Activated CD4-positive, alpha-beta T cell treated with anti-CD3 and anti-CD28 coated beads for 36 hours (primary cell): ENCODE measurements at regions not wholly inside any gene's neighbourhood (a gene's known extent, or its start where the extent isn't known, plus 50 kb on each side); places are given as distances from the start of the nearest gene placed in this dataset.
A peak's percentile ranks its signal among the peaks of the same experiment; 100 is the strongest.

Experiments
- ATAC-seq: fragments of 200-7000 bp; cut with Tn5 transposase; one replicate; pipeline ENCODE4 v1.10.0; 2021; ENCODE audit warnings: mild to moderate bottlenecking, moderate library complexity
- CTCF ChIA-PET: fragments of 350-600 bp; sonication (Branson Sonifier 250); formaldehyde crosslinking; loops from one replicate; lab custom pipeline; 2021; ENCODE audit warnings: antibody characterized with exemption; lab: Charles Lee
- POLR2A ChIA-PET: fragments of 350-600 bp; sonication (Branson Sonifier 250); formaldehyde crosslinking; loops from one replicate; lab custom pipeline; 2021; ENCODE audit warnings: antibody characterized with exemption, inconsistent platforms; lab: Charles Lee
- DNase-seq: peaks from one replicate; pipeline ENCODE4 v3.0.0-alpha.2; 2020
- H3K27ac Mint-ChIP-seq: one replicate; pipeline ENCODE4 v1.8.0; 2021; ENCODE audit warnings: mixed read lengths
- H3K27me3 Mint-ChIP-seq: one replicate; pipeline ENCODE4 v1.8.0; 2021; ENCODE audit warnings: mixed read lengths
- H3K36me3 Mint-ChIP-seq: one replicate; pipeline ENCODE4 v1.8.0; 2021; ENCODE audit warnings: low read depth, mixed read lengths
- H3K4me1 Mint-ChIP-seq: one replicate; pipeline ENCODE4 v1.8.0; 2021; ENCODE audit warnings: mixed read lengths
- H3K4me3 Mint-ChIP-seq: one replicate; pipeline ENCODE4 v1.8.0; 2021; ENCODE audit warnings: mild to moderate bottlenecking, moderate library complexity, mixed read lengths
- H3K9me3 Mint-ChIP-seq: one replicate; pipeline ENCODE4 v1.8.0; 2021; ENCODE audit warnings: low read depth, mixed read lengths
- intact Hi-C, 2 experiments: fragments of 100-400 bp; cut with DNase I in 1 of 2; cut with micrococcal nuclease in 1 of 2; formaldehyde crosslinking; loops; one replicate each; pipeline versions ENCODE4 v1.14.2 to v1.15.1; 2022 to 2024; cut with DNase I, micrococcal nuclease

- H3K36me3 Mint-ChIP-seq = no peaks in the 10 kb centered on the region
- peaks cover 19% of the 10 kb centered on the region for H3K27me3 Mint-ChIP-seq
- H3K4me1 Mint-ChIP-seq = no peaks in the 10 kb centered on the region
- POLR2A ChIA-PET = no interaction called here
- H3K4me3 Mint-ChIP-seq = no peak overlapping the region
- ATAC-seq (peak; percentile 68), DNase-seq (peak; percentile 83)
- H3K9me3 Mint-ChIP-seq = no peaks in the 10 kb centered on the region
- intact Hi-C loops = loop anchor here (1.0 to 10.0 kb wide), 5 partner anchors 62 to 1500 kb away; no protein-coding TSS in a partner anchor
- H3K27ac Mint-ChIP-seq = no peak overlapping the region
- CTCF ChIA-PET = interaction anchor here (0.6 to 1.0 kb wide), 3 partner anchors 51 to 1089 kb away, joined by 3 to 4 read pairs (median 3); no protein-coding TSS in a partner anchor
Observed at GRCh38 chr1:96966536-96967138, 245.1 kb downstream of the PTBP2 start.

- no peaks in the 10 kb centered on the region for H3K4me1 Mint-ChIP-seq
- H3K27me3 Mint-ChIP-seq = peaks cover 19% of the 10 kb centered on the region
- no peak overlapping the region for H3K27ac Mint-ChIP-seq
- ChIA-PET POLR2A (no interaction called here), CTCF (interaction anchor here (0.6 to 1.0 kb wide), 3 partner anchors 50 to 1089 kb away, joined by 3 to 4 read pairs (median 3); no protein-coding TSS in a partner anchor)
- H3K9me3 Mint-ChIP-seq = no peaks in the 10 kb centered on the region
- no peaks in the 10 kb centered on the region for H3K36me3 Mint-ChIP-seq
- DNase-seq = no peak
- intact Hi-C loops = loop anchor here in 1 of 2 experiments (2.0 to 10.0 kb wide), 2 partner anchors 63 to 1499 kb away; no protein-coding TSS in a partner anchor
- no peak for ATAC-seq
- no peak overlapping the region for H3K4me3 Mint-ChIP-seq
Observed at GRCh38 chr1:96967311-96967710, 245.7 kb downstream of the PTBP2 start.

GRCh38 chr1:96968541-96968940, 247.0 kb downstream of the PTBP2 start:
- DNase-seq = no peak
- Mint-ChIP-seq H3K4me1 (no peaks in the 10 kb centered on the region), H3K36me3 (no peaks in the 10 kb centered on the region), H3K4me3 (no peak overlapping the region), H3K27ac (no peak overlapping the region), H3K9me3 (no peaks in the 10 kb centered on the region), H3K27me3 (peaks cover 19% of the 10 kb centered on the region)
- ATAC-seq = no peak
- POLR2A ChIA-PET = no interaction called here
- intact Hi-C loops = loop anchor here in 1 of 2 experiments (10.0 kb wide), 1 partner anchor 64 kb away; no protein-coding TSS in a partner anchor
- CTCF ChIA-PET = interaction anchor here (1.0 to 1.1 kb wide), 2 partner anchors 23 to 1499 kb away, joined by 3 read pairs; no protein-coding TSS in a partner anchor

GRCh38 chr1:96968983-96969382, 247.4 kb downstream of the PTBP2 start:
- no peaks in the 10 kb centered on the region for H3K9me3 Mint-ChIP-seq
- DNase-seq (no peak), ATAC-seq (no peak)
- H3K27me3 Mint-ChIP-seq = peaks cover 21% of the 10 kb centered on the region
- H3K4me1 Mint-ChIP-seq = no peaks in the 10 kb centered on the region
- CTCF ChIA-PET = interaction anchor here (1.0 to 1.1 kb wide), 2 partner anchors 23 to 1499 kb away, joined by 3 read pairs; no protein-coding TSS in a partner anchor
- no peaks in the 10 kb centered on the region for H3K36me3 Mint-ChIP-seq
- intact Hi-C loops = loop anchor here in 1 of 2 experiments (10.0 kb wide), 1 partner anchor 64 kb away; no protein-coding TSS in a partner anchor
- H3K27ac Mint-ChIP-seq = no peak overlapping the region
- POLR2A ChIA-PET = no interaction called here
- no peak overlapping the region for H3K4me3 Mint-ChIP-seq

- Mint-ChIP-seq H3K4me1 (no peaks in the 10 kb centered on the region), H3K27ac (no peak overlapping the region), H3K9me3 (no peaks in the 10 kb centered on the region), H3K4me3 (no peak overlapping the region), H3K27me3 (peaks cover 21% of the 10 kb centered on the region), H3K36me3 (no peaks in the 10 kb centered on the region)
- no peak for DNase-seq
- intact Hi-C loops = loop anchor here in 1 of 2 experiments (10.0 kb wide), 1 partner anchor 65 kb away; no protein-coding TSS in a partner anchor
- no peak for ATAC-seq
- ChIA-PET CTCF (interaction anchor here (1.0 to 1.1 kb wide), 2 partner anchors 24 to 1498 kb away, joined by 3 read pairs; no protein-coding TSS in a partner anchor), POLR2A (no interaction called here)
Observed at GRCh38 chr1:96969656-96970163, 248.1 kb downstream of the PTBP2 start.

GRCh38 chr1:96971439-96971838, 249.9 kb downstream of the PTBP2 start:
- ChIA-PET CTCF (no interaction called here), POLR2A (no interaction called here)
- no peak overlapping the region for H3K27ac Mint-ChIP-seq
- no peaks in the 10 kb centered on the region for H3K9me3 Mint-ChIP-seq
- DNase-seq = no peak
- no peak for ATAC-seq
- peaks cover 22% of the 10 kb centered on the region for H3K27me3 Mint-ChIP-seq
- intact Hi-C loops = no loop called here
- H3K36me3 Mint-ChIP-seq = no peaks in the 10 kb centered on the region
- H3K4me3 Mint-ChIP-seq = no peak overlapping the region
- H3K4me1 Mint-ChIP-seq = no peaks in the 10 kb centered on the region

GRCh38 chr1:96971849-96972602, 250.4 kb downstream of the PTBP2 start:
- ATAC-seq (no peak), DNase-seq (no peak)
- no peaks in the 10 kb centered on the region for H3K9me3 Mint-ChIP-seq
- H3K36me3 Mint-ChIP-seq = no peaks in the 10 kb centered on the region
- H3K27me3 Mint-ChIP-seq = peaks cover 21% of the 10 kb centered on the region
- no peak overlapping the region for H3K4me3 Mint-ChIP-seq
- ChIA-PET POLR2A (no interaction called here), CTCF (no interaction called here)
- no peaks in the 10 kb centered on the region for H3K4me1 Mint-ChIP-seq
- no peak overlapping the region for H3K27ac Mint-ChIP-seq
- intact Hi-C loops = no loop called here

- ChIA-PET CTCF (no interaction called here), POLR2A (no interaction called here)
- Mint-ChIP-seq H3K27ac (no peak overlapping the region), H3K9me3 (no peaks in the 10 kb centered on the region), H3K4me3 (no peak overlapping the region), H3K27me3 (peaks cover 13% of the 10 kb centered on the region), H3K4me1 (no peaks in the 10 kb centered on the region), H3K36me3 (no peaks in the 10 kb centered on the region)
- ATAC-seq (no peak), DNase-seq (no peak)
- intact Hi-C loops = no loop called here
Observed at GRCh38 chr1:96973605-96974004, 252.0 kb downstream of the PTBP2 start.

- Mint-ChIP-seq H3K4me3 (no peak overlapping the region), H3K36me3 (no peaks in the 10 kb centered on the region), H3K9me3 (no peaks in the 10 kb centered on the region), H3K27me3 (peaks cover 13% of the 10 kb centered on the region), H3K4me1 (no peaks in the 10 kb centered on the region), H3K27ac (no peak overlapping the region)
- POLR2A ChIA-PET = no interaction called here
- CTCF ChIA-PET = interaction anchor here (0.6 kb wide), 1 partner anchor 1687 kb away, joined by 3 read pairs; no protein-coding TSS in a partner anchor
- intact Hi-C loops = no loop called here
- DNase-seq (no peak), ATAC-seq (no peak)
Observed at GRCh38 chr1:96978444-96978843, 256.9 kb downstream of the PTBP2 start.

GRCh38 chr1:96978901-96979300, 257.3 kb downstream of the PTBP2 start:
- no peak overlapping the region for H3K27ac Mint-ChIP-seq
- DNase-seq = no peak
- H3K36me3 Mint-ChIP-seq = no peaks in the 10 kb centered on the region
- ChIA-PET CTCF (no interaction called here), POLR2A (no interaction called here)
- no peaks in the 10 kb centered on the region for H3K4me1 Mint-ChIP-seq
- no peaks in the 10 kb centered on the region for H3K9me3 Mint-ChIP-seq
- ATAC-seq = no peak
- peaks cover 11% of the 10 kb centered on the region for H3K27me3 Mint-ChIP-seq
- no peak overlapping the region for H3K4me3 Mint-ChIP-seq
- intact Hi-C loops = no loop called here
